H9 (cell line): ENCODE measurements at regions not wholly inside any gene's neighbourhood (a gene's known extent, or its start where the extent isn't known, plus 50 kb on each side); places are given as distances from the start of the nearest gene placed in this dataset.

Source experiments
- DNase-seq: peaks from one replicate; pipeline ENCODE4 v3.0.0-alpha.2; 2017
- H2AFZ ChIP-seq: one replicate; pipeline ENCODE4 v1.6.1; 2013; ENCODE audit warnings: mild to moderate bottlenecking, low read length, control low read depth, moderate library complexity
- H2AK5ac ChIP-seq: 2 replicates; pipeline ENCODE4 v1.6.1; 2013; ENCODE audit warnings: low read length, control low read depth, mixed read lengths; ENCODE audit not compliant: insufficient read length
- H2BK120ac ChIP-seq: one replicate; pipeline ENCODE4 v1.6.1; 2013; ENCODE audit warnings: low read depth, mild to moderate bottlenecking, low read length, control low read depth, inconsistent platforms; ENCODE audit not compliant: poor library complexity, severe bottlenecking
- H2BK12ac ChIP-seq: 2 replicates; pipeline ENCODE4 v1.6.1; 2013; ENCODE audit warnings: low read length, control low read depth, mixed read lengths, low read depth; ENCODE audit not compliant: insufficient read length
- H2BK15ac ChIP-seq: 2 replicates; pipeline ENCODE4 v1.6.1; 2013; ENCODE audit warnings: low read depth, low read length, control low read depth
- H2BK20ac ChIP-seq: one replicate; pipeline ENCODE4 v1.6.1; 2013; ENCODE audit warnings: low read depth, mild to moderate bottlenecking, low read length, control low read depth, inconsistent platforms; ENCODE audit not compliant: poor library complexity, severe bottlenecking
- H2BK5ac ChIP-seq: 2 replicates; pipeline ENCODE4 v1.6.1; 2013; ENCODE audit warnings: low read length, control low read depth, mixed read lengths; ENCODE audit not compliant: insufficient read length
- H3K14ac ChIP-seq: 2 replicates; pipeline ENCODE4 v1.6.1; 2013; ENCODE audit warnings: low read length, control low read depth; ENCODE audit not compliant: insufficient read depth
- H3K18ac ChIP-seq: 2 replicates; pipeline ENCODE4 v1.6.1; 2013; ENCODE audit warnings: low read depth, mild to moderate bottlenecking, mixed read lengths, low read length, control low read depth; ENCODE audit not compliant: insufficient read length
- H3K23ac ChIP-seq: 2 replicates; pipeline ENCODE4 v1.6.1; 2013; ENCODE audit warnings: low read length, control low read depth, mixed read lengths, low read depth; ENCODE audit not compliant: insufficient read length
- H3K23me2 ChIP-seq: 2 replicates; pipeline ENCODE4 v1.6.1; 2013; ENCODE audit warnings: low read depth, mild to moderate bottlenecking, mixed read lengths, low read length, control low read depth; ENCODE audit not compliant: insufficient read length, poor library complexity, severe bottlenecking
- H3K27ac ChIP-seq: 2 replicates; pipeline ENCODE4 v1.5.1; 2013; ENCODE audit warnings: low read length, control low read depth, mixed read lengths, low read depth; ENCODE audit not compliant: insufficient read length
- H3K27me3 ChIP-seq: 2 replicates; pipeline ENCODE4 v1.6.1; 2013; ENCODE audit warnings: low read length, control low read depth, inconsistent platforms; ENCODE audit not compliant: insufficient read depth
- H3K4ac ChIP-seq: 2 replicates; pipeline ENCODE4 v1.6.1; 2013; ENCODE audit warnings: low read depth, mild to moderate bottlenecking, control low read depth, inconsistent platforms, low read length, moderate library complexity
- H3K4me1 ChIP-seq: 2 replicates; pipeline ENCODE4 v1.6.1; 2013; ENCODE audit warnings: low read length, control low read depth, inconsistent platforms; ENCODE audit not compliant: insufficient read depth
- H3K4me2 ChIP-seq: 2 replicates; pipeline ENCODE4 v1.6.1; 2013; ENCODE audit warnings: low read length, control low read depth, mixed read lengths; ENCODE audit not compliant: insufficient read length, insufficient read depth
- H3K56ac ChIP-seq: 2 replicates; pipeline ENCODE4 v1.6.1; 2013; ENCODE audit warnings: low read depth, mild to moderate bottlenecking, mixed read lengths, low read length, control low read depth; ENCODE audit not compliant: insufficient read length
- H3K79me1 ChIP-seq: 2 replicates; pipeline ENCODE4 v1.6.1; 2013; ENCODE audit warnings: low read depth, mild to moderate bottlenecking, moderate library complexity, low read length, control low read depth, inconsistent platforms; ENCODE audit not compliant: insufficient read depth, poor library complexity, severe bottlenecking
- H3K79me2 ChIP-seq: 2 replicates; pipeline ENCODE4 v1.6.1; 2013; ENCODE audit warnings: low read length, control low read depth, inconsistent platforms; ENCODE audit not compliant: insufficient read depth
- H3K9ac ChIP-seq: 2 replicates; pipeline ENCODE4 v1.6.1; 2013; ENCODE audit warnings: low read length, control low read depth, mixed read lengths; ENCODE audit not compliant: insufficient read length; ENCODE audit errors: extremely low read depth
- H3K9me3 ChIP-seq: one replicate; pipeline ENCODE4 v1.6.1; 2013; ENCODE audit warnings: low read depth, low read length, inconsistent platforms; ENCODE audit not compliant: control insufficient read depth
- H3T11ph ChIP-seq: one replicate; pipeline ENCODE4 v1.6.1; 2013; ENCODE audit warnings: mild to moderate bottlenecking, low read length, control low read depth, inconsistent platforms
- H4K20me1 ChIP-seq: one replicate; pipeline ENCODE4 v1.6.1; 2013; ENCODE audit not compliant: control insufficient read depth, insufficient read length, insufficient read depth
- H4K5ac ChIP-seq: 2 replicates; pipeline ENCODE4 v1.6.1; 2013; ENCODE audit warnings: low read depth, mild to moderate bottlenecking, mixed read lengths, low read length, control low read depth; ENCODE audit not compliant: insufficient read length
- H4K8ac ChIP-seq: replicated peaks from 2 replicates; pipeline ENCODE4 v1.6.1; 2013; ENCODE audit warnings: low read length, control low read depth, mixed read lengths, low read depth; ENCODE audit not compliant: insufficient read length
- H4K91ac ChIP-seq: 2 replicates; pipeline ENCODE4 v1.6.1; 2013; ENCODE audit warnings: low read depth, mild to moderate bottlenecking, moderate library complexity, mixed read lengths, low read length, control low read depth; ENCODE audit not compliant: insufficient read length
- H3K27ac Mint-ChIP-seq, 3 experiments: 2 replicates in 2 of 3; 3 replicates in 1 of 3; pipeline ENCODE4 v1.8.0; 2020 to 2021; ENCODE audit warnings: mixed read lengths in 3 of 3, mild to moderate bottlenecking in 1 of 3, moderate library complexity in 1 of 3
- H3K27me3 Mint-ChIP-seq: 2 replicates; pipeline ENCODE4 v1.8.0; 2021; ENCODE audit warnings: low read depth, mild to moderate bottlenecking, moderate library complexity, mixed read lengths
- H3K36me3 Mint-ChIP-seq, 3 experiments: 2 replicates in 2 of 3; 3 replicates in 1 of 3; pipeline ENCODE4 v1.8.0; 2020 to 2021; ENCODE audit warnings: low read depth in 3 of 3, mixed read lengths in 3 of 3; ENCODE audit not compliant: insufficient read depth in 1 of 3
- H3K4me1 Mint-ChIP-seq, 2 experiments: 2 replicates each; pipeline ENCODE4 v1.8.0; 2020; ENCODE audit warnings: mixed read lengths in 2 of 2
- H3K4me3 Mint-ChIP-seq, 2 experiments: 2 replicates in 1 of 2; 3 replicates in 1 of 2; pipeline ENCODE4 v1.8.0; 2020 to 2021; ENCODE audit warnings: mild to moderate bottlenecking in 2 of 2, mixed read lengths in 2 of 2, moderate library complexity in 1 of 2
- H3K9me3 Mint-ChIP-seq, 2 experiments: 2 replicates in 1 of 2; 3 replicates in 1 of 2; pipeline ENCODE4 v1.8.0; 2020; ENCODE audit warnings: mild to moderate bottlenecking in 2 of 2, mixed read lengths in 2 of 2, moderate library complexity in 1 of 2
- TF ChIP-seq, protein P1 (sequence below): fragments of 200-600 bp; sonication (generic); conservative IDR thresholded peaks from 3 replicates; pipeline ENCODE4 v1.8.0; 2021; ENCODE audit warnings: antibody characterized with exemption, mild to moderate bottlenecking

DNA sequence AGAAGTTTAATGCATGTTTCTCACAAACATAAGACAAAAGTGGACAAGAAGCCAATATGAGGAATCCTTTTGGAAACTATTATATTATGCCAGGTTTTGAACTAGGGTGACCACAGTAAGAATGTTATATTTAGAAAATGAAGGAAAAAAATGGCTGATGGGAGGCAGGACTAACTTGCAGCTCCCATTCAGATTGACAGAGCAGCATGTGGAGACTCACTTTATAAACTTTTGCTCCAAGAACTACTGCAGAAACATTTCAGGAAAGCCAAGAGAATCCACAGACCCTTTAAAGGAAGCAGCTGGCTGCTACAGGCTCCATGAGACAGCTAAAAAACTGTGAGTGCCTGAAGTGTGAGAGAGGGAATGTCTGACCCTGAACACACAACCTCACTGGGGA lies 738.6 kb upstream of the GRIA3 start:
- Histone ChIP-seq H3K4me2 (no peak overlapping the region), H3K18ac (no peak overlapping the region), H4K20me1 (no peaks in the 10 kb centered on the region), H4K91ac (no peak overlapping the region), H3K56ac (no peak overlapping the region), H2AK5ac (no peak overlapping the region), H3K23ac (no peak overlapping the region), H4K8ac (no peak overlapping the region), H3K9me3 (peaks cover 28% of the 10 kb centered on the region), H3K27ac (no peak overlapping the region), H4K5ac (no peak overlapping the region), H3T11ph (no peak overlapping the region), H2BK20ac (no peak overlapping the region), H3K4me1 (no peaks in the 10 kb centered on the region), H3K14ac (no peak overlapping the region), H2BK12ac (no peak overlapping the region), H3K79me1 (no peaks in the 10 kb centered on the region), H2AFZ (no peak overlapping the region), H2BK15ac (no peak overlapping the region), H3K23me2 (no peaks in the 10 kb centered on the region), H3K79me2 (no peaks in the 10 kb centered on the region), H3K4ac (no peak overlapping the region), H3K9ac (no peak overlapping the region), H3K27me3 (no peaks in the 10 kb centered on the region), H2BK5ac (no peak overlapping the region), H2BK120ac (no peak overlapping the region)
- DNase-seq, result no peak
- Mint-ChIP-seq H3K9me3 (peaks cover 12 to 64% of the 10 kb centered on the region in 2 experiments), H3K27me3 (no peaks in the 10 kb centered on the region), H3K36me3 (no peaks in the 10 kb centered on the region; a peak in 2 of 7 replicates), H3K4me1 (no peaks in the 10 kb centered on the region), H3K4me3 (no peak overlapping the region), H3K27ac (no peak overlapping the region)
- TF ChIP-seq, protein P1, sequence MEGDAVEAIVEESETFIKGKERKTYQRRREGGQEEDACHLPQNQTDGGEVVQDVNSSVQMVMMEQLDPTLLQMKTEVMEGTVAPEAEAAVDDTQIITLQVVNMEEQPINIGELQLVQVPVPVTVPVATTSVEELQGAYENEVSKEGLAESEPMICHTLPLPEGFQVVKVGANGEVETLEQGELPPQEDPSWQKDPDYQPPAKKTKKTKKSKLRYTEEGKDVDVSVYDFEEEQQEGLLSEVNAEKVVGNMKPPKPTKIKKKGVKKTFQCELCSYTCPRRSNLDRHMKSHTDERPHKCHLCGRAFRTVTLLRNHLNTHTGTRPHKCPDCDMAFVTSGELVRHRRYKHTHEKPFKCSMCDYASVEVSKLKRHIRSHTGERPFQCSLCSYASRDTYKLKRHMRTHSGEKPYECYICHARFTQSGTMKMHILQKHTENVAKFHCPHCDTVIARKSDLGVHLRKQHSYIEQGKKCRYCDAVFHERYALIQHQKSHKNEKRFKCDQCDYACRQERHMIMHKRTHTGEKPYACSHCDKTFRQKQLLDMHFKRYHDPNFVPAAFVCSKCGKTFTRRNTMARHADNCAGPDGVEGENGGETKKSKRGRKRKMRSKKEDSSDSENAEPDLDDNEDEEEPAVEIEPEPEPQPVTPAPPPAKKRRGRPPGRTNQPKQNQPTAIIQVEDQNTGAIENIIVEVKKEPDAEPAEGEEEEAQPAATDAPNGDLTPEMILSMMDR, result no peak
